PC-3 (cell line): ENCODE measurements at regions not wholly inside any gene's neighbourhood (a gene's known extent, or its start where the extent isn't known, plus 50 kb on each side); places are given as distances from the start of the nearest gene placed in this dataset.

Experiments used
- ATAC-seq: fragments of 200-7000 bp; cut with Tn5 transposase; 2 replicates; pipeline ENCODE4 v1.9.1; 2020; ENCODE audit warnings: mild to moderate bottlenecking, moderate library complexity
- BruUV-seq: library from RNA; stranded (reverse); fragments of 400-500 nt; replicated peaks from 2 replicates; lab custom pipeline; 2021; lab: Mats Ljungman, UMichigan
- CTCF ChIA-PET: fragments of 300-600 bp; sonication (Branson Sonifier 250); formaldehyde crosslinking; loops from one replicate; lab custom pipeline; 2022; ENCODE audit warnings: antibody characterized with exemption; lab: Charles Lee
- POLR2A ChIA-PET: fragments of 300-600 bp; sonication (Branson Sonifier 250); formaldehyde crosslinking; loops from one replicate; lab custom pipeline; 2022; ENCODE audit warnings: antibody characterized with exemption; ENCODE audit not compliant: unreplicated experiment; lab: Charles Lee
- DNase-seq: peaks from one replicate; pipeline ENCODE4 v3.0.0-alpha.2; 2015
- H2AFZ ChIP-seq: fragments of 300-600 bp; sonication (generic); 2 replicates; pipeline ENCODE4 v1.6.0; 2016; ENCODE audit warnings: antibody characterized with exemption, low read length
- H3F3A ChIP-seq: fragments of 300-600 bp; sonication (generic); one replicate; pipeline ENCODE4 v1.6.0; 2017; ENCODE audit warnings: antibody characterized with exemption, low read length, control low read depth, mild to moderate bottlenecking; ENCODE audit not compliant: unreplicated experiment
- H3K27ac ChIP-seq: fragments of 300-600 bp; sonication (generic); 2 replicates; pipeline ENCODE4 v1.5.1; 2016; ENCODE audit warnings: mild to moderate bottlenecking, low read length
- H3K27me3 ChIP-seq: fragments of 300-600 bp; sonication (generic); 2 replicates; pipeline ENCODE4 v1.6.1; 2016; ENCODE audit warnings: low read length, mixed read lengths
- H3K36me3 ChIP-seq: fragments of 300-600 bp; sonication (generic); 2 replicates; pipeline ENCODE4 v1.6.1; 2016; ENCODE audit warnings: low read depth, mixed run types, low read length, mixed read lengths
- H3K4me1 ChIP-seq: fragments of 300-600 bp; sonication (generic); 2 replicates; pipeline ENCODE4 v1.5.1; 2016; ENCODE audit warnings: low read length; ENCODE audit not compliant: insufficient read depth
- H3K4me2 ChIP-seq: fragments of 300-600 bp; sonication (generic); 2 replicates; pipeline ENCODE4 v1.6.0; 2016; ENCODE audit warnings: low read length
- H3K4me3 ChIP-seq: fragments of 300-600 bp; sonication (generic); 2 replicates; pipeline ENCODE4 v1.5.1; 2016; ENCODE audit warnings: mild to moderate bottlenecking, low read length, mixed read lengths
- H3K79me2 ChIP-seq: fragments of 300-600 bp; sonication (generic); 2 replicates; pipeline ENCODE4 v1.6.1; 2017; ENCODE audit warnings: low read length, mixed read lengths
- H3K9ac ChIP-seq: fragments of 300-600 bp; sonication (generic); 2 replicates; pipeline ENCODE4 v1.6.0; 2016; ENCODE audit warnings: mild to moderate bottlenecking, low read length
- H3K9me2 ChIP-seq: fragments of 300-600 bp; sonication (generic); replicated peaks from 2 replicates; pipeline ENCODE4 v1.6.1; 2016; ENCODE audit warnings: mixed run types, low read length, mixed read lengths
- H3K9me3 ChIP-seq: fragments of 300-600 bp; sonication (generic); 2 replicates; pipeline ENCODE4 v1.6.1; 2016; ENCODE audit warnings: low read length, mixed read lengths
- H4K20me1 ChIP-seq: fragments of 300-600 bp; sonication (generic); 2 replicates; pipeline ENCODE4 v1.6.1; 2016; ENCODE audit warnings: low read length, mixed read lengths
- EZH2 ChIP-seq: fragments of 300-600 bp; sonication (generic); IDR thresholded peaks from one replicate; pipeline ENCODE4 v1.6.1; 2017; ENCODE audit warnings: antibody characterized with exemption, mild to moderate bottlenecking, low read length; ENCODE audit not compliant: unreplicated experiment
- EZH2phosphoT487 ChIP-seq: fragments of 300-600 bp; sonication (generic); IDR thresholded peaks from 2 replicates; pipeline ENCODE4 v1.6.1; 2018; ENCODE audit warnings: mild to moderate bottlenecking, antibody characterized with exemption, low read length, borderline replicate concordance
- intact Hi-C: fragments of 100-400 bp; cut with micrococcal nuclease; formaldehyde crosslinking; loops from 2 replicates; pipeline ENCODE4 v1.9.0; 2023
- TF ChIP-seq, protein P1 (sequence below): fragments of 300-600 bp; sonication (generic); conservative IDR thresholded peaks from 2 replicates; pipeline ENCODE4 v1.5.1; 2017; ENCODE audit warnings: antibody characterized with exemption, low read depth, mild to moderate bottlenecking, low read length

GRCh38 chr15:95639208-95639607 is 691.3 kb upstream of the NR2F2 start:
- no peaks in the 10 kb centered on the region for H4K20me1 ChIP-seq
- TF ChIP-seq EZH2phosphoT487: no peak
- intact Hi-C loops: no loop called here
- ATAC-seq: no peak
- no TSS peak for BruUV-seq
- H2AFZ ChIP-seq: no peak overlapping the region
- H3K9me3 ChIP-seq: no peaks in the 10 kb centered on the region
- CTCF ChIA-PET: no interaction called here
- no peaks in the 10 kb centered on the region for H3K9me2 ChIP-seq
- H3K9ac ChIP-seq: no peak overlapping the region
- H3K27ac ChIP-seq: no peak overlapping the region
- no peaks in the 10 kb centered on the region for H3F3A ChIP-seq
- POLR2A ChIA-PET: no interaction called here
- H3K4me3 ChIP-seq: no peak overlapping the region
- H3K36me3 ChIP-seq: no peaks in the 10 kb centered on the region
- no peaks in the 10 kb centered on the region for H3K4me1 ChIP-seq
- no peak for DNase-seq
- no peaks in the 10 kb centered on the region for H3K79me2 ChIP-seq
- H3K27me3 ChIP-seq: no peaks in the 10 kb centered on the region
- no peak overlapping the region for H3K4me2 ChIP-seq

- ChIA-PET CTCF (no interaction called here), POLR2A (no interaction called here)
- no peaks in the 10 kb centered on the region for H3K36me3 ChIP-seq
- H3K27me3 ChIP-seq: no peaks in the 10 kb centered on the region
- DNase-seq (no peak), ATAC-seq (no peak)
- no peak overlapping the region for H3K4me3 ChIP-seq
- no peak overlapping the region for H3K4me2 ChIP-seq
- intact Hi-C loops: no loop called here
- H3K9me2 ChIP-seq: no peaks in the 10 kb centered on the region
- no peak overlapping the region for H2AFZ ChIP-seq
- H3K27ac ChIP-seq: no peak overlapping the region
- H4K20me1 ChIP-seq: no peaks in the 10 kb centered on the region
- H3K9ac ChIP-seq: no peak overlapping the region
- TF ChIP-seq, protein P1, sequence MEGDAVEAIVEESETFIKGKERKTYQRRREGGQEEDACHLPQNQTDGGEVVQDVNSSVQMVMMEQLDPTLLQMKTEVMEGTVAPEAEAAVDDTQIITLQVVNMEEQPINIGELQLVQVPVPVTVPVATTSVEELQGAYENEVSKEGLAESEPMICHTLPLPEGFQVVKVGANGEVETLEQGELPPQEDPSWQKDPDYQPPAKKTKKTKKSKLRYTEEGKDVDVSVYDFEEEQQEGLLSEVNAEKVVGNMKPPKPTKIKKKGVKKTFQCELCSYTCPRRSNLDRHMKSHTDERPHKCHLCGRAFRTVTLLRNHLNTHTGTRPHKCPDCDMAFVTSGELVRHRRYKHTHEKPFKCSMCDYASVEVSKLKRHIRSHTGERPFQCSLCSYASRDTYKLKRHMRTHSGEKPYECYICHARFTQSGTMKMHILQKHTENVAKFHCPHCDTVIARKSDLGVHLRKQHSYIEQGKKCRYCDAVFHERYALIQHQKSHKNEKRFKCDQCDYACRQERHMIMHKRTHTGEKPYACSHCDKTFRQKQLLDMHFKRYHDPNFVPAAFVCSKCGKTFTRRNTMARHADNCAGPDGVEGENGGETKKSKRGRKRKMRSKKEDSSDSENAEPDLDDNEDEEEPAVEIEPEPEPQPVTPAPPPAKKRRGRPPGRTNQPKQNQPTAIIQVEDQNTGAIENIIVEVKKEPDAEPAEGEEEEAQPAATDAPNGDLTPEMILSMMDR: no peak
- TF ChIP-seq EZH2 (no peak), EZH2phosphoT487 (no peak)
- H3K79me2 ChIP-seq: no peaks in the 10 kb centered on the region
- H3K4me1 ChIP-seq: no peaks in the 10 kb centered on the region
- no TSS peak for BruUV-seq
- H3F3A ChIP-seq: no peaks in the 10 kb centered on the region
- H3K9me3 ChIP-seq: no peaks in the 10 kb centered on the region
These were observed 686.2 kb upstream of the NR2F2 start for GRCh38 chr15:95644100-95644875.

GRCh38 chr15:95645791-95646338 is 684.6 kb upstream of the NR2F2 start:
- Histone ChIP-seq H3K9ac (no peak overlapping the region), H3K9me3 (no peaks in the 10 kb centered on the region), H3K79me2 (no peaks in the 10 kb centered on the region), H3K27me3 (no peaks in the 10 kb centered on the region), H3K27ac (no peak overlapping the region), H3K9me2 (no peaks in the 10 kb centered on the region), H3F3A (no peaks in the 10 kb centered on the region), H3K36me3 (no peaks in the 10 kb centered on the region), H3K4me2 (no peak overlapping the region), H3K4me1 (no peaks in the 10 kb centered on the region), H3K4me3 (no peak overlapping the region), H4K20me1 (no peaks in the 10 kb centered on the region), H2AFZ (no peak overlapping the region)
- intact Hi-C loops: no loop called here
- no peak for ATAC-seq
- DNase-seq: no peak
- ChIA-PET POLR2A (no interaction called here), CTCF (no interaction called here)
- no TSS peak for BruUV-seq
- TF ChIP-seq EZH2phosphoT487 (no peak), EZH2 (no peak)
- TF ChIP-seq, protein P1: no peak
